Mesendoderm (in vitro differentiated cells): ENCODE measurements at regions not wholly inside any gene's neighbourhood (a gene's known extent, or its start where the extent isn't known, plus 50 kb on each side); places are given as distances from the start of the nearest gene placed in this dataset.

Source experiments
- DNase-seq: peaks from one replicate; pipeline ENCODE4 v3.0.0; 2013
- H2AK5ac ChIP-seq: 2 replicates; pipeline ENCODE4 v1.6.1; 2013; ENCODE audit warnings: low read length, inconsistent platforms
- H2BK120ac ChIP-seq: 2 replicates; pipeline ENCODE4 v1.6.1; 2013; ENCODE audit warnings: low read depth, mild to moderate bottlenecking, low read length, moderate library complexity, mixed read lengths
- H2BK15ac ChIP-seq: replicated peaks from 2 replicates; pipeline ENCODE4 v1.6.1; 2013; ENCODE audit warnings: low read depth, mild to moderate bottlenecking, moderate library complexity
- H2BK5ac ChIP-seq: 2 replicates; pipeline ENCODE4 v1.6.1; 2013; ENCODE audit warnings: low read length, inconsistent platforms
- H3K18ac ChIP-seq: 2 replicates; pipeline ENCODE4 v1.6.1; 2013; ENCODE audit warnings: mild to moderate bottlenecking, low read length, mixed read lengths
- H3K23ac ChIP-seq: one replicate; pipeline ENCODE4 v1.6.1; 2013; ENCODE audit warnings: low read length
- H3K27ac ChIP-seq: 2 replicates; pipeline ENCODE4 v1.5.1; 2013; ENCODE audit warnings: low read depth, mild to moderate bottlenecking, inconsistent platforms, low read length, moderate library complexity
- H3K27me3 ChIP-seq: 2 replicates; pipeline ENCODE4 v1.6.1; 2013; ENCODE audit warnings: low read length, control low read depth, mild to moderate bottlenecking, inconsistent platforms; ENCODE audit not compliant: insufficient read depth, poor library complexity
- H3K36me3 ChIP-seq: 2 replicates; pipeline ENCODE4 v1.6.1; 2013; ENCODE audit warnings: low read length, inconsistent platforms; ENCODE audit not compliant: control insufficient read depth, insufficient read depth
- H3K4ac ChIP-seq: one replicate; pipeline ENCODE4 v1.6.1; 2013; ENCODE audit warnings: low read depth, mild to moderate bottlenecking, low read length, moderate library complexity
- H3K4me1 ChIP-seq: 2 replicates; pipeline ENCODE4 v1.6.1; 2013; ENCODE audit warnings: low read depth, low read length, inconsistent platforms; ENCODE audit not compliant: control insufficient read depth
- H3K4me2 ChIP-seq: 2 replicates; pipeline ENCODE4 v1.6.1; 2013; ENCODE audit warnings: low read length
- H3K4me3 ChIP-seq: 2 replicates; pipeline ENCODE4 v1.5.1; 2013; ENCODE audit warnings: mild to moderate bottlenecking, low read length
- H3K56ac ChIP-seq: one replicate; pipeline ENCODE4 v1.6.1; 2013; ENCODE audit warnings: low read length
- H3K79me1 ChIP-seq: 2 replicates; pipeline ENCODE4 v1.6.1; 2013; ENCODE audit warnings: low read length, inconsistent platforms
- H3K79me2 ChIP-seq: 2 replicates; pipeline ENCODE4 v1.6.1; 2013; ENCODE audit warnings: mild to moderate bottlenecking, low read length; ENCODE audit not compliant: control insufficient read depth, insufficient read depth
- H3K9ac ChIP-seq: 2 replicates; pipeline ENCODE4 v1.6.1; 2013; ENCODE audit warnings: low read length, inconsistent platforms
- H4K5ac ChIP-seq: one replicate; pipeline ENCODE4 v1.6.1; 2013; ENCODE audit warnings: low read length
- H4K8ac ChIP-seq: one replicate; pipeline ENCODE4 v1.6.1; 2013; ENCODE audit warnings: low read depth, mild to moderate bottlenecking, control low read depth, low read length, moderate library complexity
- WGBS: extraction: QIAGEN DNeasy Blood & Tissue Kit; methylation state at CpG from one replicate; pipeline ENCODE4 v1.1.7; 2013; ENCODE audit warnings: low lambda C conversion rate, missing lambda C conversion rate; ENCODE audit not compliant: insufficient coverage; ENCODE audit errors: extremely low coverage; 5-methylcytosine and 5-hydroxymethylcytosine counted together

- Histone ChIP-seq H3K23ac (no peak overlapping the region), H2AK5ac (no peak overlapping the region), H3K27me3 (no peaks in the 10 kb centered on the region), H3K56ac (no peak overlapping the region), H3K9ac (no peak overlapping the region), H3K36me3 (no peaks in the 10 kb centered on the region), H3K4me1 (no peaks in the 10 kb centered on the region), H4K8ac (no peak overlapping the region), H3K4me2 (no peak overlapping the region), H2BK15ac (no peak overlapping the region), H3K79me2 (no peaks in the 10 kb centered on the region), H3K79me1 (no peaks in the 10 kb centered on the region), H3K4ac (no peak overlapping the region), H4K5ac (no peak overlapping the region), H3K18ac (no peak overlapping the region), H3K27ac (no peak overlapping the region), H2BK120ac (no peak overlapping the region), H3K4me3 (no peak overlapping the region), H2BK5ac (no peak overlapping the region)
- DNase-seq: no peak
- WGBS: no CpG with 5 or more reads among the region's 4 CpGs
These were observed 212.4 kb upstream of the USP24 start for GRCh38 chr1:55427606-55428005.

- DNase-seq: no peak
- H4K5ac ChIP-seq: no peak overlapping the region
- H2AK5ac ChIP-seq: no peak overlapping the region
- no peak overlapping the region for H3K4ac ChIP-seq
- H3K23ac ChIP-seq: no peak overlapping the region
- no peak overlapping the region for H3K4me3 ChIP-seq
- no peak overlapping the region for H3K56ac ChIP-seq
- no peak overlapping the region for H2BK5ac ChIP-seq
- no peaks in the 10 kb centered on the region for H3K36me3 ChIP-seq
- H3K27me3 ChIP-seq: no peaks in the 10 kb centered on the region
- H3K9ac ChIP-seq: no peak overlapping the region
- H3K79me1 ChIP-seq: no peaks in the 10 kb centered on the region
- no peak overlapping the region for H4K8ac ChIP-seq
- no CpG with 5 or more reads among the region's 2 CpGs for WGBS
- H3K27ac ChIP-seq: no peak overlapping the region
- H2BK120ac ChIP-seq: no peak overlapping the region
- H3K18ac ChIP-seq: no peak overlapping the region
- no peak overlapping the region for H3K4me2 ChIP-seq
- H3K79me2 ChIP-seq: no peaks in the 10 kb centered on the region
- no peaks in the 10 kb centered on the region for H3K4me1 ChIP-seq
- no peak overlapping the region for H2BK15ac ChIP-seq
These were observed 211.5 kb upstream of the USP24 start for GRCh38 chr1:55426619-55427018.

- Histone ChIP-seq H3K79me2 (no peaks in the 10 kb centered on the region), H2AK5ac (no peak overlapping the region), H3K23ac (no peak overlapping the region), H3K79me1 (no peaks in the 10 kb centered on the region), H3K27me3 (no peaks in the 10 kb centered on the region), H3K4ac (no peak overlapping the region), H2BK15ac (no peak overlapping the region), H3K9ac (no peak overlapping the region), H2BK5ac (no peak overlapping the region), H3K4me2 (no peak overlapping the region), H4K5ac (no peak overlapping the region), H3K4me1 (no peaks in the 10 kb centered on the region), H3K27ac (no peak overlapping the region), H3K4me3 (no peak overlapping the region), H2BK120ac (no peak overlapping the region), H4K8ac (no peak overlapping the region), H3K56ac (no peak overlapping the region), H3K18ac (no peak overlapping the region), H3K36me3 (no peaks in the 10 kb centered on the region)
- no peak for DNase-seq
- no CpG with 5 or more reads among the region's 5 CpGs for WGBS
These were observed 211.0 kb upstream of the USP24 start for GRCh38 chr1:55426156-55426555.

GRCh38 chr1:55425310-55425930 is 210.3 kb upstream of the USP24 start:
- no peak overlapping the region for H2AK5ac ChIP-seq
- no peak overlapping the region for H3K4me3 ChIP-seq
- no peaks in the 10 kb centered on the region for H3K4me1 ChIP-seq
- peak; percentile 28 for DNase-seq
- no peak overlapping the region for H3K27ac ChIP-seq
- no peak overlapping the region for H3K23ac ChIP-seq
- no peak overlapping the region for H3K4me2 ChIP-seq
- H4K5ac ChIP-seq: no peak overlapping the region
- no peak overlapping the region for H3K56ac ChIP-seq
- no peaks in the 10 kb centered on the region for H3K79me2 ChIP-seq
- no peak overlapping the region for H4K8ac ChIP-seq
- H3K36me3 ChIP-seq: no peaks in the 10 kb centered on the region
- H3K18ac ChIP-seq: no peak overlapping the region
- H2BK15ac ChIP-seq: no peak overlapping the region
- no peak overlapping the region for H2BK120ac ChIP-seq
- no peak overlapping the region for H2BK5ac ChIP-seq
- H3K4ac ChIP-seq: no peak overlapping the region
- WGBS: no CpG with 5 or more reads among the region's 9 CpGs
- no peaks in the 10 kb centered on the region for H3K79me1 ChIP-seq
- no peaks in the 10 kb centered on the region for H3K27me3 ChIP-seq
- no peak overlapping the region for H3K9ac ChIP-seq

- Histone ChIP-seq H3K27me3 (no peaks in the 10 kb centered on the region), H2AK5ac (no peak overlapping the region), H3K4me2 (no peak overlapping the region), H3K9ac (no peak overlapping the region), H4K5ac (no peak overlapping the region), H3K23ac (no peak overlapping the region), H3K4ac (no peak overlapping the region), H3K27ac (no peak overlapping the region), H2BK15ac (no peak overlapping the region), H3K36me3 (no peaks in the 10 kb centered on the region), H3K4me3 (no peak overlapping the region), H3K4me1 (no peaks in the 10 kb centered on the region), H3K56ac (no peak overlapping the region), H2BK120ac (no peak overlapping the region), H3K79me2 (no peaks in the 10 kb centered on the region), H3K18ac (no peak overlapping the region), H4K8ac (no peak overlapping the region), H3K79me1 (no peaks in the 10 kb centered on the region), H2BK5ac (no peak overlapping the region)
- no CpG with 5 or more reads among the region's 1 CpG for WGBS
- DNase-seq: no peak
These were observed 208.2 kb upstream of the USP24 start for GRCh38 chr1:55423376-55423775.
